OCI-LY7 (cell line): ENCODE measurements at regions not wholly inside any gene's neighbourhood (a gene's known extent, or its start where the extent isn't known, plus 50 kb on each side); places are given as distances from the start of the nearest gene placed in this dataset.

Experiments
- CTCF ChIP-seq: fragments of 200-600 bp; sonication (generic); conservative IDR thresholded peaks from 2 replicates; pipeline ENCODE4 v1.5.1; 2014; ENCODE audit warnings: mild to moderate bottlenecking, antibody characterized with exemption, low read length, moderate library complexity, mixed read lengths
- EZH2phosphoT487 ChIP-seq: fragments of 200-600 bp; sonication (generic); IDR thresholded peaks from 2 replicates; pipeline ENCODE4 v1.6.1; 2018; ENCODE audit warnings: low read depth, borderline replicate concordance, mild to moderate bottlenecking, mixed run types, antibody characterized with exemption, low read length, moderate library complexity, mixed read lengths

- no peak for TF ChIP-seq CTCF
- no peak for TF ChIP-seq EZH2phosphoT487
Observed at GRCh38 chr5:143641549-143642355, 170.2 kb upstream of the HMHB1 start.
